ENCODE measurements at regions not wholly inside any gene's neighbourhood (a gene's known extent, or its start where the extent isn't known, plus 50 kb on each side); places are given as distances from the start of the nearest gene placed in this dataset.

GRCh38 chr5:161134956-161135355 lies 282.9 kb upstream of the ATP10B start:
- peak in 2 of 3 donors; percentile 7 to 12 for DNase-seq (ENCODE audit: low read depth in 3 of 3, low spot score in 2 of 3)

GRCh38 chr5:161134083-161134482 lies 282.1 kb upstream of the ATP10B start:
- DNase-seq (ENCODE audit: low read depth in 3 of 3, low spot score in 2 of 3) = no peak

- DNase-seq (ENCODE audit: low read depth in 3 of 3, low spot score in 2 of 3) = no peak
Measured at GRCh38 chr5:161115941-161116340, 263.9 kb upstream of the ATP10B start.

GRCh38 chr5:161112371-161112770 lies 260.4 kb upstream of the ATP10B start:
- no peak for DNase-seq (ENCODE audit: low read depth in 3 of 3, low spot score in 2 of 3)

- no peak for DNase-seq (ENCODE audit: low read depth in 3 of 3, low spot score in 2 of 3)
Measured at GRCh38 chr5:161105525-161105924, 253.5 kb upstream of the ATP10B start.

GRCh38 chr5:161098516-161098915 lies 246.5 kb upstream of the ATP10B start:
- no peak for DNase-seq (ENCODE audit: low read depth in 3 of 3, low spot score in 2 of 3)

- no peak for DNase-seq (ENCODE audit: low read depth in 3 of 3, low spot score in 2 of 3)
Measured at GRCh38 chr5:161096581-161096980, 244.6 kb upstream of the ATP10B start.

- DNase-seq (ENCODE audit: low read depth in 3 of 3, low spot score in 2 of 3) = no peak
Measured at GRCh38 chr5:161095953-161096352, 243.9 kb upstream of the ATP10B start.

GRCh38 chr5:161094411-161094810 lies 242.4 kb upstream of the ATP10B start:
- DNase-seq (ENCODE audit: low read depth in 3 of 3, low spot score in 2 of 3) = no peak

GRCh38 chr5:161093100-161093499 lies 241.1 kb upstream of the ATP10B start:
- DNase-seq (ENCODE audit: low read depth in 3 of 3, low spot score in 2 of 3) = no peak

GRCh38 chr5:161089569-161089968 lies 237.6 kb upstream of the ATP10B start:
- DNase-seq (ENCODE audit: low read depth in 3 of 3, low spot score in 2 of 3) = no peak

- DNase-seq (ENCODE audit: low read depth in 3 of 3, low spot score in 2 of 3) = no peak
Measured at GRCh38 chr5:161086461-161086860, 234.4 kb upstream of the ATP10B start.

GRCh38 chr5:161085056-161085455 lies 233.0 kb upstream of the ATP10B start:
- DNase-seq (ENCODE audit: low read depth in 3 of 3, low spot score in 2 of 3) = no peak

- no peak for DNase-seq (ENCODE audit: low read depth in 3 of 3, low spot score in 2 of 3)
Measured at GRCh38 chr5:161084115-161084514, 232.1 kb upstream of the ATP10B start.

- DNase-seq (ENCODE audit: low read depth in 3 of 3, low spot score in 2 of 3) = no peak
Measured at GRCh38 chr5:161078793-161079192, 226.8 kb upstream of the ATP10B start.

- no peak for DNase-seq (ENCODE audit: low read depth in 3 of 3, low spot score in 2 of 3)
Measured at GRCh38 chr5:161077936-161078545, 226.0 kb upstream of the ATP10B start.

- no peak for DNase-seq (ENCODE audit: low read depth in 3 of 3, low spot score in 2 of 3)
Measured at GRCh38 chr5:161077496-161077895, 225.5 kb upstream of the ATP10B start.

- no peak for DNase-seq (ENCODE audit: low read depth in 3 of 3, low spot score in 2 of 3)
Measured at GRCh38 chr5:161064781-161065180, 212.8 kb upstream of the ATP10B start.

GRCh38 chr5:161064297-161064696 lies 212.3 kb upstream of the ATP10B start:
- no peak for DNase-seq (ENCODE audit: low read depth in 3 of 3, low spot score in 2 of 3)

GRCh38 chr5:161058781-161059180 lies 206.8 kb upstream of the ATP10B start:
- DNase-seq (ENCODE audit: low read depth in 3 of 3, low spot score in 2 of 3) = no peak

GRCh38 chr5:161051920-161052500 lies 200.0 kb upstream of the ATP10B start:
- DNase-seq (ENCODE audit: low read depth in 3 of 3, low spot score in 2 of 3) = no peak

- DNase-seq (ENCODE audit: low read depth in 3 of 3, low spot score in 2 of 3) = no peak
Measured at GRCh38 chr5:161047024-161047423, 195.0 kb upstream of the ATP10B start.

- DNase-seq (ENCODE audit: low read depth in 3 of 3, low spot score in 2 of 3) = no peak
Measured at GRCh38 chr5:161042862-161043261, 190.9 kb upstream of the ATP10B start.
